GM23248 (cell line): ENCODE measurements at regions not wholly inside any gene's neighbourhood (a gene's known extent, or its start where the extent isn't known, plus 50 kb on each side); places are given as distances from the start of the nearest gene placed in this dataset.
"Not testable (repeated sequence)": the region's sequence is repeated elsewhere in the genome, so short reads cannot be mapped to it uniquely, and the experiment has no call there.

Experiments used
- DNase-seq: peaks from one replicate; pipeline ENCODE4 v3.0.0-alpha.2; 2015
- H2AFZ ChIP-seq: fragments of 200-600 bp; sonication (generic); 2 replicates; pipeline ENCODE4 v1.6.1; 2016; ENCODE audit warnings: antibody characterized with exemption
- H3F3A ChIP-seq: fragments of 200-600 bp; sonication (generic); 2 replicates; pipeline ENCODE4 v1.6.1; 2016; ENCODE audit warnings: mild to moderate bottlenecking, antibody characterized with exemption, mixed run types; ENCODE audit not compliant: insufficient read depth
- H3K27ac ChIP-seq: fragments of 200-600 bp; sonication (generic); 2 replicates; pipeline ENCODE4 v1.5.1; 2016; ENCODE audit warnings: mild to moderate bottlenecking
- H3K27me3 ChIP-seq: fragments of 200-600 bp; sonication (generic); replicated peaks from 2 replicates; pipeline ENCODE4 v1.6.1; 2016; ENCODE audit warnings: mild to moderate bottlenecking; ENCODE audit not compliant: insufficient read depth
- H3K36me3 ChIP-seq: fragments of 200-600 bp; sonication (generic); 2 replicates; pipeline ENCODE4 v1.6.1; 2016; ENCODE audit warnings: low read depth, mild to moderate bottlenecking
- H3K4me1 ChIP-seq: fragments of 200-600 bp; sonication (generic); 2 replicates; pipeline ENCODE4 v1.6.1; 2016; ENCODE audit warnings: mild to moderate bottlenecking; ENCODE audit not compliant: insufficient read depth
- H3K4me2 ChIP-seq: fragments of 200-600 bp; sonication (generic); one replicate; pipeline ENCODE4 v1.6.1; 2016; ENCODE audit warnings: mild to moderate bottlenecking; ENCODE audit not compliant: unreplicated experiment
- H3K4me3 ChIP-seq: fragments of 200-600 bp; sonication (generic); 2 replicates; pipeline ENCODE4 v1.5.1; 2016; ENCODE audit warnings: mild to moderate bottlenecking
- H3K79me2 ChIP-seq: fragments of 200-600 bp; sonication (generic); 2 replicates; pipeline ENCODE4 v1.6.1; 2016; ENCODE audit warnings: mild to moderate bottlenecking; ENCODE audit not compliant: insufficient read depth
- H3K9ac ChIP-seq: fragments of 200-600 bp; sonication (generic); 2 replicates; pipeline ENCODE4 v1.6.1; 2016; ENCODE audit warnings: mild to moderate bottlenecking
- H3K9me2 ChIP-seq: fragments of 200-600 bp; sonication (generic); 2 replicates; pipeline ENCODE4 v1.6.1; 2016; ENCODE audit warnings: mixed run types, mild to moderate bottlenecking, moderate library complexity; ENCODE audit not compliant: insufficient read depth
- H3K9me3 ChIP-seq: fragments of 200-600 bp; sonication (generic); one replicate; pipeline ENCODE4 v1.6.1; 2017; ENCODE audit warnings: low read depth
- H4K20me1 ChIP-seq: fragments of 200-600 bp; sonication (generic); 2 replicates; pipeline ENCODE4 v1.6.0; 2016; ENCODE audit not compliant: insufficient read depth
- EZH2 ChIP-seq: fragments of 200-600 bp; sonication (generic); IDR thresholded peaks from 2 replicates; pipeline ENCODE4 v1.6.1; 2018; ENCODE audit warnings: antibody characterized with exemption, mild to moderate bottlenecking; ENCODE audit not compliant: insufficient read depth, poor library complexity, severe bottlenecking
- EZH2phosphoT487 ChIP-seq: fragments of 200-600 bp; sonication (generic); IDR thresholded peaks from 2 replicates; pipeline ENCODE4 v1.6.1; 2018; ENCODE audit warnings: antibody characterized with exemption, moderate library complexity, mild to moderate bottlenecking, low read depth; ENCODE audit not compliant: insufficient read depth
- WGBS, 2 experiments: methylation state at CpG; one replicate each; pipeline ENCODE4 v1.1.6; 2015 to 2017; ENCODE audit warnings: low lambda C conversion rate in 2 of 2, low coverage in 1 of 2; ENCODE audit errors: missing lambda C conversion rate in 2 of 2; 5-methylcytosine and 5-hydroxymethylcytosine counted together
- in situ Hi-C: fragments of 300-500 bp; cut with MboI; formaldehyde crosslinking; loops from 2 replicates; pipeline ENCODE4 v1.15.0; 2020

DNA sequence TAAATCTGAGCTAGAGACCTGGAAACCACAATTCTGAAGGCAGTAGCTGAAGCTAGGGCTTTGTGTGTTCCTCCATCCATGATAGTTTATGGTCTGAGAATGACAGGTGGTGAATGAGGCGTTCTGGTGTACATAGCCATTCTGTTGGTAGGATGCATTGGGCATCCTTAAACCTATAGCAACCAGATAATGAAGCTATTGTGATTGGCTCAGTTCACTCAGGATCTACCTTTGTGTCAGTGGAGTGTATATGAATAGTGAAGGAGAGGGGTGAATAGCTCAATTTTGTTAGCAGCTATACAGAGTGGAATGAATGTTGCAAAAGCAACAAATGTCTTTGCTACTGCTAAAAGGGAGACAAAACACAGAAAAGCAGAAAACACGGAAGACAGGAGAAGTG is 80.0 kb upstream of the PCDH20 start:
- in situ Hi-C loops = no loop called here
- H3K9ac ChIP-seq = no peak overlapping the region
- no peaks in the 10 kb centered on the region for H3F3A ChIP-seq
- H4K20me1 ChIP-seq = no peaks in the 10 kb centered on the region
- no peak overlapping the region for H3K27ac ChIP-seq
- no peaks in the 10 kb centered on the region for H3K9me3 ChIP-seq
- H3K36me3 ChIP-seq = no peaks in the 10 kb centered on the region
- no peaks in the 10 kb centered on the region for H3K4me1 ChIP-seq
- no peak overlapping the region for H2AFZ ChIP-seq
- WGBS, 2 experiments = 15 to 27% methylated on average over 2 of the region's 2 CpGs
- H3K27me3 ChIP-seq = no peaks in the 10 kb centered on the region
- H3K79me2 ChIP-seq = no peaks in the 10 kb centered on the region
- TF ChIP-seq EZH2 (no peak), EZH2phosphoT487 (no peak)
- no peak for DNase-seq
- H3K9me2 ChIP-seq = no peaks in the 10 kb centered on the region
- no peak overlapping the region for H3K4me3 ChIP-seq
- no peak overlapping the region for H3K4me2 ChIP-seq

DNA sequence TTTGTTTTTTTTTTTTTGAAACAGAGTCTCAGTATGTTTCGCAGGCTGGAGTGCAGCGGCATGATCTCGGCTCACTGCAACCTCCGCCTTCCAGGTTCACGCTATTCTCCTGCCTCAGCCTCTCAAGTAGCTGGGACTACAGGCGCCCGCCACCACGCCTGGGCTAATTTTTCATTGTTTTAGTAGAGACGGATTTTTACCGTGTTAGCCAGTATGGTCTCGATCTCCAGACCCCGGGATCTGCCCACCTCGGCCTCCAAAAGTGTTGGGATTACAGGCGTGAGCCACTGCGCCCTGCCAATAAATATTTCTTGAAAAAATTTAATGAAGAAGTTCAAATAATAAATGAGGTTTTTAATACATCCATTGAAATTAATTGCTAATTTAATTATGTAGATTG is 77.9 kb upstream of the PCDH20 start:
- DNase-seq, H3K36me3 ChIP-seq, H3K9me2 ChIP-seq, H3K9ac ChIP-seq, H3K4me1 ChIP-seq, H3K4me2 ChIP-seq, H3K27me3 ChIP-seq, H3F3A ChIP-seq, H2AFZ ChIP-seq, H3K79me2 ChIP-seq, H3K4me3 ChIP-seq, H4K20me1 ChIP-seq, in situ Hi-C loops, H3K9me3 ChIP-seq, H3K27ac ChIP-seq: not testable (repeated sequence)
- 53 to 54% methylated on average over 15 of the region's 15 CpGs for WGBS, 2 experiments

DNA sequence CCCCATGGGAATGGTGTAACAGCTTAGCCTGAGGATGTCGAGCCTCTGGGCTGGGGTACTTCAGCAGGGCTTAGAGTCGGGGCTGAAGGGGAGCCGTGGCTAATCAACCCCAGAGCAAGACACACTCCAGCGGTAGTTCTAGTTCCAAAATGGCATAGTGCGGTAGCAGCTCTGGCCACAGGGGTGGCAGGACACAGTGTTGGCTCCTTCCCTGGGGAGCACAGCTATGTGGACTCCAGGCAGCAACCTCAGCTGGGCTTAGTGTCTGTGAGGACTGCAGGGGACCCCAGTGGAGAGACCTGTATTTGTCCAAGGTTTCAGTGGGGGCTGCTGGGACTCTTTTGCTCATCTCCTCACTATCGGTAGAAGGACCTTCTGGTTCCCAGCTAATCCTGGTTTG is 70.8 kb upstream of the PCDH20 start:
- Histone ChIP-seq H3K79me2 (no peaks in the 10 kb centered on the region), H4K20me1 (no peaks in the 10 kb centered on the region), H3K36me3 (no peaks in the 10 kb centered on the region), H3K27ac (no peak overlapping the region), H3K4me1 (no peaks in the 10 kb centered on the region), H3F3A (no peaks in the 10 kb centered on the region), H3K9me2 (no peaks in the 10 kb centered on the region), H3K27me3 (no peaks in the 10 kb centered on the region), H3K4me2 (no peak overlapping the region), H3K9ac (no peak overlapping the region), H2AFZ (no peak overlapping the region), H3K9me3 (no peaks in the 10 kb centered on the region), H3K4me3 (no peak overlapping the region)
- TF ChIP-seq EZH2 = no peak
- no peak for TF ChIP-seq EZH2phosphoT487
- DNase-seq = no peak
- 30 to 33% methylated on average over 6 of the region's 6 CpGs for WGBS, 2 experiments
- in situ Hi-C loops = no loop called here

DNA sequence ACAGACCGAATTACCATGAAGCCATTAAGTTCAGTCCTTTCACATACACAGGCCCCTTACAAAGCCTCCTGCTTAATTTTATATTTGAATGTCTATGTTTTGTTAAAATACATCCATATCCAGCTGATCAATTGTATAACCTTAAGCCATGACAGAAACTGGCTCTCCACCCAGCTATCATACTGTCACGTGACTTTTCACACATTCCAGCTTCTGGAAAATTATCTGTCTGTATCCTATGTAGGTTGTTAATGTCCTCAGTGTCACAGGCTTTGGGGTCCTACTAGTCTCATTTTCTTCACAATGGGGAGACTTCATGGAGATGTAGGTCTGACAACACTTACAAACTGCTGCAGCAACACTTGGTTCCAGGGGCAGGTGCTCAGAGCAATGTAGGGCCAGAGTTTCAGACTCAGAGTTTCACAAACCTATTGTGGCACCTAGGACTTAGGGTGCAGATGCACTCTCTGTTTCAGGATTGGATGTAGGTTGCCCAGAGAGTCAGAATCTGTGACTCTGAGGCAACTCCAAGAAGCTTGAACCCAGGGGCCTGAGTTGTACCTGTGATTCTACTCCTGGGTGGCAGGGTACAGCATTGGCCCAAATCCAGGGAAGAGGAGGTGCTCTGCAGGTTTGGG is 69.6 kb upstream of the PCDH20 start:
- no peak overlapping the region for H3K27ac ChIP-seq
- in situ Hi-C loops = no loop called here
- no peaks in the 10 kb centered on the region for H3K9me2 ChIP-seq
- no peak overlapping the region for H3K9ac ChIP-seq
- no peak overlapping the region for H3K4me3 ChIP-seq
- no peak for DNase-seq
- TF ChIP-seq EZH2 = no peak
- 14% methylated on average over 2 of the region's 2 CpGs for WGBS, 2 experiments
- no peaks in the 10 kb centered on the region for H3K27me3 ChIP-seq
- no peaks in the 10 kb centered on the region for H3F3A ChIP-seq
- H3K79me2 ChIP-seq = no peaks in the 10 kb centered on the region
- H2AFZ ChIP-seq = no peak overlapping the region
- no peaks in the 10 kb centered on the region for H4K20me1 ChIP-seq
- no peak overlapping the region for H3K4me2 ChIP-seq
- H3K9me3 ChIP-seq = no peaks in the 10 kb centered on the region
- no peaks in the 10 kb centered on the region for H3K4me1 ChIP-seq
- H3K36me3 ChIP-seq = no peaks in the 10 kb centered on the region

DNA sequence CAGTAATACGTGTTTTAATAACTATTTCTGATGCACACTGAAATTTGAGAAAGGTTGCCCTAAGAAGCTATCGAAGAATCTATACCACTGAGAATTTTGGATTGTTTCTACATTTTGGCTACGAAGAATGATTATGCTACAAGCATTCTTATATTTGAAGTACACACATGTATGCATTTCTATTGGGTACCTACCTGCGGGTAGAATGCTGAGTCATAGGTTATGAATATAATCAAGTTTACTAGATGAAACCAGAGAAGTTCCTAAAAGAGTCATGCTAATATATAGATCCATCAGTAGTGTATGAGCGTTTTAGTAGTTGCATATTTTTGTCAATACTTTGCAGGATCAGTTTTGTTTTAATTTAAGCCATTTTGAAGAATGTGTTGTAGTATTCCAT is 62.0 kb upstream of the PCDH20 start:
- Histone ChIP-seq H3K27me3 (no peaks in the 10 kb centered on the region), H3K9me3 (peaks cover 1% of the 10 kb centered on the region), H3K79me2 (no peaks in the 10 kb centered on the region), H3K4me2 (no peak overlapping the region), H3K9me2 (no peaks in the 10 kb centered on the region), H3F3A (no peaks in the 10 kb centered on the region), H3K27ac (no peak overlapping the region), H2AFZ (no peak overlapping the region), H4K20me1 (no peaks in the 10 kb centered on the region), H3K4me1 (no peaks in the 10 kb centered on the region), H3K4me3 (no peak overlapping the region), H3K36me3 (no peaks in the 10 kb centered on the region), H3K9ac (no peak overlapping the region)
- in situ Hi-C loops = no loop called here
- no peak for DNase-seq
- TF ChIP-seq EZH2 (no peak), EZH2phosphoT487 (no peak)
- 23 to 24% methylated on average over 5 of the region's 5 CpGs for WGBS, 2 experiments
